Kidney glomerular epithelial cell (primary cell): ENCODE measurements at regions not wholly inside any gene's neighbourhood (a gene's known extent, or its start where the extent isn't known, plus 50 kb on each side); places are given as distances from the start of the nearest gene placed in this dataset.
A peak's percentile ranks its signal among the peaks of the same experiment; 100 is the strongest.

ENCODE experiments used
- DNase-seq: peaks from one replicate; lab custom pipeline; 2025; lab: John Stamatoyannopoulos, UW

DNA sequence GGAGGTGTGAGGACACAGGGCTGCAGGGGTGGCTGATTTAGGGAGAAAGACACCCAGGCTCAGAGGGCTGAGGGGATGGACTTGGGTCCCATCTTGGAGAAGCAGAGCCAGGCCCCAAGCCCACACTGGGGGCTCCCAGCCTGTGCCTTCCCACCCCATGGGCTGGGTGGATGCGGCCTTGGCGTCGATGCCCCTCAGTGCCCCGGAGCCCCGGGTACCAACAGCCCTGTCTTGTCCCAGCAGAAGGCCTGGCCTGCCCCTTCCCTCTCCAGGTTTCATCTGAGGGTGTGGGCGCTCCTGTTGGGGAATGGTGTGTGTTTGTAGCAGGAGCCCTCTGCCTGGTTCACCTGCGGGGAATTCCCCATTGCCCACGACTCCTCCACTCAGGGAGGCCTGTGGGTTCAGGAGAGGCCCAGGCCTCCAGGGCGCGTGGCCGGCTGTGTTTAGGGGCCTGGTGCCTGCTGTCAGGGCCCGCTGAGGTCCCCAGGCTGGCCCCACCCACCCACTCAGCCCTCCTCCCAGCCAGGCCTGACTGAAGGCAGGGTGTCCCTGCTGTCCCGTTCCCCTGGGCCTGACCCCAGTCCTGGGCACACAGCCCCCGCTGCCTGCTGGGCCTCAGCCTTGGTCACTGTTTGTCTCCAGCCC lies 51.1 kb upstream of the BEGAIN start:
- DNase-seq, result no peak

DNA sequence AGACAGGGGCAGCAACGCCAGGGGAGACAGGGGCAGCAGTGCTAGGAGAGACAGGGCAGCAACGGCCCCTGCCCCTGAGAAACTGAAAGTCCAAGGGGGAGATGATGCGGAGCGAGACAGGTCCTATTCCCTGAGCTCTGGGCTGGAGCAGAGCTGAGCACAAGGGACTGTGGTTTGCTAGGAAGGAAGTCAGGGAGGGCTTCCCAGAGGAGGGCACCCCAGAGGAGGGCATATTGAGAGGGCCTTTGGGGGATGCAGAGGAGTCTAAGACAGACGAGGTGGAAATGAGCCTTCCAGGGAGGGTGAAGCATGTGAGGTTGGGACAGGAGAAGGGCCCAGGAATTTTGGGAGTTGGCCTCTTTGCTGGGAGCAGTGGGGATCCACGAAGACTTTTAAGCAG lies 52.1 kb upstream of the BEGAIN start:
- no peak for DNase-seq

DNA sequence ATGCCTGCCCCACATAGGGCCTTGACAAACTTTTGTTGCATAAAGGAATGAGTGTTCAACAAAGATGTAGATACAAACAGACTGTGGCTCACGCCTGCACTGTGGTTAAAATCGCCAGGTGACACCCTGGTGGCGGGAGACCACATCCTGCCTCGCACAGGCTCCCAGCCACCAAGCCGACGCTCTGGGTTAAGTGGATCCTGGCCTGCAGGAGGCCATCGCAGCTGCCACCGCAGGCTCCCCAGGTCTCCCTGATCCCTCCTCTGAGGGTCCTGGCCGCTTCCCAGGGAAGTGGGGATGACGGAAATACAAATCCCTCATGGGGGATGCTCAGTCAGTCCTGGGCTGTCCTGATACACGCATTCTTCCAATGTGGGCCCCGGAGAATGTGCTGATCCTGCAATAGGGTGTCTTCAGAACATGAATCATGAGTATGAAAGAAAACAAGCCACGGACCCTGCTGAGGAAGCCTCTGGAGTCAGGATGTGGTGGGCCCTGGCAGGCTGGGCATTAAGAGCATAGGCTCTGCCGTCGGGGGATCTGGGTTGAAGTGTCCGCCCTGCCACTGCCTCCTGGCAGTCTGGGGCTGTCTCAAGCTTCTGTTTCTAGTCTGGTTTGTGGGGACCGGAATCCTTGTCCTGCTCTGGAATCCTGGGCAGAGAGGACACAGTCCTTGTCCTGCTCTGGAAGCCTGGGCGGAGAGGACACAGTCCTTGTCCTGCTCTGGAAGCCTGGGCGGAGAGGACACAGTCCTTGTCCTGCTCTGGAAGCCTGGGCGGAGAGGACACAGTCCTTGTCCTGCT lies 53.5 kb upstream of the BEGAIN start:
- DNase-seq, result no peak

DNA sequence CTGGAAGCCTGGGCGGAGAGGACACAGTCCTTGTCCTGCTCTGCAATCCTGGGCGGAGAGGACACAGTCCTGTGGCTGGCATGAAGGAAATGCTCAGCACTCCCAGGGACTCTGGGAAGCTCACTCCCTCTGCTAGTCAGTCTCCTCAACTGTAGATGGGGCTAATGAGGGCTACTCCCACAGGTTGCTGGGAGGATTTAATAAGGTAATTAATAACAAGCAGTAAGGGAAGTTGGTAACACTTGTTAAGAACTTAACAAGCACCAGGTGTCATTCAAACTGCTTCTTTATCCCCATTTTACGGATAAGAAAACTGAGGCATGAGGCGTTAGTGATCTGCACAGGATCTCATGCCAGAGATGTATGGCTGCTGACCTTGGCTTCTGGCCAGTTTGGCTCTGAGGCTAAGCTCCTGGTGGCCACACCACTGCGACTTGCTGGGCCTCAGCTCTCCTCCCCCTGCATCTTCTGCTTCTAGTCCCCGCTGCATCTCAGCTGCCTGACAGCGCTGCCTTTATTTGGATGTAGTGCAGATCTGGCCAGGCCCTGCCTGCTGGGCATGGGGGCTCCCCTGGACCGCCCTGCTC lies 54.1 kb upstream of the BEGAIN start:
- DNase-seq, result no peak

DNA sequence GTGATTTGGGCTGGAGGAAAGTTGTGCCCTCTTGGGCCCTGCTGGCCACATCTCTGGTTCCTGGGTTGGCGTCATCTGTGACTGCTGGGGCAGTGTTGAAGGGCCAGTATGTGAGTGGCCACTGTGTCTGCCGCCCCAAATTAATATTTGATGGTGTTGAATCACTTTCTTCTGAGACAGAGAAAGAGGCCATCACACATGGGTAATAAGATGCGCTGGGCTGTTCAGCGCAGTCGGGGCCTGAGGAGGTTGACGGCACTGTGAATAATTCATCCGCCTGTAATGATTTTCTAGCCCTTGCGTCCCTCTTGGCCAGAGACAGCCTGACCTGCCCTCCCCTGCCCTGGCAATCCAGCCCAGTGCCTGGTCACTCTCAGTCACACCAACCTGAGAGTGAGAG lies 56.2 kb upstream of the BEGAIN start:
- no peak for DNase-seq

DNA sequence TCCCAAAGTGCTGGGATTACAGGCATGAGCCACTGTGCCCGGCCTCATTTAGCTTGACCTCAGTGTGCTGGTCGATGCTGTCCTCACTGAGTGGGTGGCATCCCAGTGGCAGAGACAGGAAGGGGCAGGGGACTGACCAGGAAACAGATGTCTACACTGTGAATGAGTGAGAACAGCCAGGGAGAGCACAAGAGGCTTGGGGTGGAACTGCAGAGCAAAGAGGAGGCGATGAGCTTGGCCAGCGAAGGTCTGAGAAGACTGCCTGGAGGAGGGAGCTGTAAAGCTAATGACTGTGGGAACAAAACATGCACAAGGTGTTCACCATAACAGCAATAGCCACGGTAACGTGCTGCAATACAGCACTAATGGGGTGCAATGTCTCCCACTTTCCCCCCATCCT lies 57.2 kb upstream of the BEGAIN start:
- DNase-seq, result no peak

DNA sequence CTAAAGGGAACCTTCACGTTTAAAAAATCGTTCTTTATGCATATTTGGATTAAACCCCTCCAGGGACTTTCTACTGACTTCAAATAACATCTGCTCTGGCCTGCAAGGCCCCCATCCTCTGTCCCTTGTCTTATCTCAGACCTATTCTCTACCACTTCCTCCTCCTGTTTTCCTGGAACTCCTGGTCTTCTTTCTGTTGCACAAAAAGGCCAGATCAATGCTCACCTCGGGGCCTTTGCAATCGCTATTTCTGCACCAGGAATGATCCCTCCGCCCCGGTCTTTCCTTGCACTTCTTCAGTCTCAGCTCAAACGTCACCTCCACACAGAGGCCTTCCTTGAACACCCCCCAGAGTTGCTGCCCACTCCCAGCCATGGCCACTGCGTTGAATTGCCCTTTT lies 57.6 kb upstream of the BEGAIN start:
- no peak for DNase-seq

DNA sequence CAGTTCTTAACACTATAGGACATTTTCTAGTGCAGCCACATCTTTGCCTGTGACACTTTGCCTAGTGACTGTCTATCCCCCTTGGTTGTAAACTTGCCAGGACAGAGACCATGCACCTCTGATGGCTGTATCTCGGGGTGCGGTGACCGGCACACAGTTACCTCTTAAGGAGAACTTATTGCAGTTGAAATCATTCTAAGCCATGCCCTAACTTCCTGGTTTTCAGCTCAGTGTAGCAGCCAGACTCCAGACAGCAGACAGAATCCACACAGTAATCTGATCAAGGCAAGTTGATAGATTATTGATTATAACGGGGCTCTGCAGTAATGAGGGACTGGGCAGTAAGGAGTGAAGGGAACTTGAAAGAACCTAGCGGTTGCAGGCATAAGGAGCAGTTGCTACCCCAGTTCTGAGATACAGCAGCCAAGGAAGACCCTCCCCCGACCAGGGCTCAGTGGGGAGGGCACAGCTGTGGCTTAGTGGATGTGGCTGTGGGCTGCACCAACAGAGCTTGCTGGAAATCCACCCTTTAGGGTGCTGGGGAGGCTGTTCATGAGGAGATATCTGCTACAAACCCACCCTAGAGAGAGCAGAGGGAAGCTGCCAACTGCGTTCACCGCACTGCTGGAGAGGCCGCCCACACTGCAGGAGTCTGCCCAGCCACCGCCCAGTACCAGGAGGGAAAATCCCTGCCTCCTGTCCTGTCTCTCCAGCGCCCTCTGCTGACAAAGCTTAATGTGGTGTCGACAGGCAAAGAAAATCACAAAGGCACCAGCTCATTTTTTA lies 58.2 kb upstream of the BEGAIN start:
- peak; percentile 65 for DNase-seq

DNA sequence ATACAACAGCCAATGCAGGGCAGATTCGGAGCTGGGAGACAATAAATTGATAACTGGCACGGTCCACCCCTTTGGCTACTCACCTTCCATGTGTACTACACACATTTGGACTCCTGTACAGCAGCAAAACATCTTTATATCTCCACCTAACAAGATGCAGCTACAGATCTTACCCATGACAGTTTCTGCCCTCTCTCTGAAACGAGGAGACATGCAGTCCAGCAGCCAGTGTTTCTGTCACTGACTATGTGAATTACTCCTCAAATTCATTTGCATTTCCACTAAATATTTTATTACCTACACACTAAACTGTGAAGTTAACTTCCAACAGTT lies 58.7 kb upstream of the BEGAIN start:
- DNase-seq, result no peak

DNA sequence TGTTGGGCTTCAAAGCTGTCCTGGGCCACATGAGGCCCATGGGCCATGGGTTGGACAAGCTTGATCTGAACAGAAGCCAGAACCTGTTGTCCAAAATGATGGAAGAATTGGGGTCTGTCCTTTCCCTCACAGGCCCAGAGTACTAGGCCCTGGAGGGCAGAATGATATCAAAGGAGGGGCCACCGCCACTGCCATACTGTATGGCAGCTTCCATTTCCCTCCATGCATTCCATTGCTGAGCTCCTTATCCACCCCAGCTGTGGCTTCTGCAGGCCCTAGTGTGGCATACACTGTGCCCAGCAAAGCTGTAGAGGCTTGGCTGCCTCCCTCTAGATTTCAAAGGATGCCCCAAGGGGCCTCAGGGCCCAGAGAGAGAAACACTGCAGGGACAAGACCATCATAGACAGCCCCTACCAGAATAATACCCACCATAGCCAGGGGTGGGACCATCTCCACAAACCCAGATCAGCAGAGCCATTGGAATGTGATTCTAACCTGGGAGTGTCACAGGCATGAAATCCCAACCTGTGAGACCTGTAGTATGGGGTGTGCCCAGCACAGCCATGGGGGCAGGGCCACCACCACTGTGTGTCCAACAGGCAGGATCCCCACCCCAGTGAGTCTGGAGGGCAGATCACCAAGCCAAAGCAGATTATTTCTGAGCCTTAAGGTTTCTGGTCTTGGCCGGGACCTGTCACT lies 61.4 kb upstream of the BEGAIN start:
- no peak for DNase-seq

DNA sequence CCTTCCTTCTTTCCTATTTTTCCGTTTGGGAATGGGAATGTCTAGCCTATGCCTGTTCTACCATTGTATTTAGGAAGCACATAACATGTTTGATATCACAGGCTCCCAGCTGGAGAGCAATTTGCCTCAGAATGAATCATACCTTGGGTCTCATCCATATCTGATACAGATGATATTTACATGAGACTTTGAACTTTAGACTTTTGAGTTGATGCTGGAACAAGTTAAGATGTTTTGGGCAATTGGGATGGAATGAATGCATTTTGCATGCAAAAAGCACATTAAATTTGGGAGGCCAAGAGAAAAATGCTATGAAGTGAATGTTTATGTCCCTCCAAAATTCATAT lies 61.9 kb upstream of the BEGAIN start:
- DNase-seq, result no peak

DNA sequence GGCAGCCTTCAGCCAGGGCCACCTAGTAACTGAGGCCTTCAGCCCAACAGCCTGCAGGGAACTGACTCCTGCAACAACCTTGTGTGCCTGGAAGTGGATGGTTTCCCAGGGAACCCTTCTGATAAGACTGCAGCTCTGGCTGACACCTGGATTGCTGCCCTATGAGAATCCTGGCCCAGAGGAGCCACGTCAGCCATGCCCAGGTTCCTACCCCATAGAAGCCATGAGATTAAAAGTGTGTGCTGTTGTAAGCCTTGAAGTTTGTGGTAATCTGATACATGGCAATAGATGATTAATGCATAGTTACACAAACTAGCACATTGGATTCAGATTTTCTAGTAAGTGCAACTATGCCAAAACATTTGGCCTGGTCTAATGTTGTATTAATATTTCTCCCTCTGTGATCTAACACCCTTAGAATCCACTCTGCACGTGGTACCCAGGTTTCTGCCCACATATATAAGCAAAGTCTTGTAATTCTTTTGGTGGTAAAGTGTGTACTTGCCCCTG lies 64.8 kb upstream of the BEGAIN start:
- no peak for DNase-seq

DNA sequence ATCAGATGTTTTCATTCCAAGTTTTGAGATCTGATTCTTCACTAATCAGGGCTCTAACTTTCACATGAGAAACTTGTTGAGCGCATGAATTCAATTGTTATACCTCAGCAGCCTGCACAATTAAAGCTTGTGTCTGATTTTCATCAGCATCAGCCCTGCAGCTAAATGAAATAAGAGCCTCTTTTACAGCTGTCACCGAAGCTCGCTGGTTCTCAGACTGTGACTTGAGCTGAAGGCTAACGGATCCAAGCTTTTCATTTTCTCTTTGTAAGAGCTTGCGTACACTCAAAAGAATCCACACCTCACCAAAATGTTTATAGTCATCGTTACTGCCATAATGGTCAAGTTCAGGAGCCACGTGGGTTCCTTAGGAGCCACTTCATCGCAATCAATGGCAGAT lies 65.5 kb upstream of the BEGAIN start:
- no peak for DNase-seq

DNA sequence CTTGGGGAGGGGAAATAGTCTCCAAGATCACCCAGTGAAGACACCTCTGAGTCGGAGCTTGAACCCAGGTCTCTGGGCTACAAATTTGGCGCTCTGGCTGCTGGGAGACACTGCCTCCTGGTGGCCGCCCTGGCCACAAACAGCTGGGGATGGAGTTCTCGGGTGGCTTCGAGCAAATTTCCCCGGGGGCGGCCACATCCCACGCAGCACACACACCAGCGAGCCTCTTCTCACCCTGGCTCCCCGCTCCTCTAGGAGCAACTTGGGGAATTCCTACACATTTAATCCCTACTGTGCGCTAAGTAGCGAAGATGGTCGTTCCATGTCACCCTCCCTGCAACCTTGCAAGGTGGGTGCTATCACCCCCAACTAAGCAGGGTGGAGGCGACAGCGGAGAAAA lies 66.2 kb upstream of the BEGAIN start:
- DNase-seq, result no peak

DNA sequence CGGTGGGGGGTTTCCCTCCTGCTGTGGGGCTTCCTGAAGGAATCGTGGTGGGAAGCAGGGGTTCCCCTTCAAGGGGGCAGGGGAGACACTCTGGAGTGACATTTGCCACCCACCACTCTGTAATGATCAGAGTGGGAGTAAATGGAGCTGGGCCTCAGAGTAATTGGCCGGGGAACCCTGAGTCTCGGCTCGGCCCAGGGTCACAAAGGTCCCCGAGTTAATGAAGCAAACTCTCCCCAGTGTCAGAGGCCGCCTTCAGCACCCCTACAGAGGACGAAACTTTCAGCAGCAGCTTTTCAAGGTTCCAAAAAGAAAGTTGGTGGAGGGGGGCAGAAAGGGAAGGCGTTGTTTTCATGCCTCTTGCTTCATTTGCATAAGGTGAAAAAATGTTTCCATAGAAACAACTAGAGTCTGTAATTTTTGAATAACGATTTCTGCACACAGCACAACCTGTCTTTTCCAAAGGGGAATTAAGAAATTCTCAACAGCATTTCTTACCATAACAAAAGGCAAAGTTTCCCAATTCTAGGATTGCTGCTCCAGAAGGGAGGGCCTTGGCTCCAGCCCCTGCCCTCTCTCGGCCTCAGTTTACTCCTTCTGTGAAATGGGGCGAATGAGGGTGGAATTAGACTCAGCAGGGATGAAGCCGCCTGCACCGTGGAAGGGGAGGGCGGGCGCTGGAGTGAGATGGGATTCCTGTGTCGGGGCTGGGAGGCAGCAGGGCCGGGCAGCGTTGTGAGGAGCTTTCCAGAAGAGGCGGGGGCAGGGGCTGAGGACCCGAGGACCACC lies 67.0 kb upstream of the BEGAIN start:
- no peak for DNase-seq

DNA sequence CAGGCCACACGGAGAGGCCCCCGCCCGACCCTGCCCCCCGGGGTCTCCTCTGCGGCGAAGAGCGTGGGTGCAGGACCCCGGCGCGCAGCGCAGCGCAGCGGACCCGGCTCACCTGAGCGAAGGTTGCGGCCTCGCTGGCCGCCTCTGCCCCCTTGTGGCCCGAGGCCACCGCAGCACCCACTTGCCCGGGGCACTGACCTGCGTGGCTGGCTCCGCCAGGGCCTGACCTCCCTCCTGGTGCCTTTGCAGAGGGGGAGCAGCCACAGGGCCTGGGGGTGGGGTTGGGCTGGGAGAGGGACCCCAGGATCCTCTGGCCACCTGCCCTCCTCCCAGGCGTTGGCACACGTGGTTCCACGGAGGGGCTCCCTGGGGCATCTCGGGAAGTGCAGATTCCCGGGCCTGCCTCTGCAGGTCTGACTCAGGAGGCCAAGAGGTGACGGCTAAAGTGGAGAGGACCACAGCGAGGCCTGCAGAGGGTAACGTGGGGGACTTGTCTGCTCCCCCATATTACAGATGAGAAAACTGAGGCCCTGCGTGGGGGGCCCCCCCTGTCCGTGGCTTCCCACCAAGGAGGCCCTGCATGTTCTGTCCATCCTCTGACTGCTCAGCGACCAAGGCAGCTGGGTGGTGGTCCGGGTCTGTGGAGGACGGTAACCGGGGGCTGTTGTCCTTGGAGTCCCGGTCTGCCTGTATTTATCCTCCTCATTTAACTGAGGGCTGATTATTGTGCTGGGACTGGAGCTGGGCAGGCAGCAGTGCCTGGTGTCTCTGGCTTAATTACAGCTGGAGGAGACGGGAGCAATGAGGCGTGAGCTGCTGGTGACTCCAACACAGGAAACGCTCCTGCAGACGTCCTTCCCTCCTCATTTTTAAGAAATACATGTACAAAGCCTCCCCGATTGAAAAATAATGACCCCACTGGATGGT lies 67.9 kb upstream of the BEGAIN start:
- DNase-seq, result peak; percentile 47

DNA sequence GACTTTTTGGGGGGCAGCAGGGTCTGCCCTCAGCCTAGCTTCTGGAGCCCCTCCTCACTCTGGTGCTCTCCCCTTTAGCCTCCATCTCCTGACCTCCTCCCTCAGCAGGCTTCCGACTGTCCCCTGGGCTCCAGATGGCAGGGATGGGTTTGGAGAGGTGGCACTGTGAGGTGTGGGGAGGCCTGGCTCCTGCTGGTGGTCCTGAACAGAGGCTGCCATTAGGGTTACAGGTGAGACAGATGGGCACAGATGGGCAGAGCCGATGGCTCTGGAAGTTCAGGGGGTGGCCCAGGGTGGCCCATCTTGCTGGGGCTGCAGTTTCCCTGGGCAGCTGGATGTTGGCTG lies 68.5 kb upstream of the BEGAIN start:
- no peak for DNase-seq

DNA sequence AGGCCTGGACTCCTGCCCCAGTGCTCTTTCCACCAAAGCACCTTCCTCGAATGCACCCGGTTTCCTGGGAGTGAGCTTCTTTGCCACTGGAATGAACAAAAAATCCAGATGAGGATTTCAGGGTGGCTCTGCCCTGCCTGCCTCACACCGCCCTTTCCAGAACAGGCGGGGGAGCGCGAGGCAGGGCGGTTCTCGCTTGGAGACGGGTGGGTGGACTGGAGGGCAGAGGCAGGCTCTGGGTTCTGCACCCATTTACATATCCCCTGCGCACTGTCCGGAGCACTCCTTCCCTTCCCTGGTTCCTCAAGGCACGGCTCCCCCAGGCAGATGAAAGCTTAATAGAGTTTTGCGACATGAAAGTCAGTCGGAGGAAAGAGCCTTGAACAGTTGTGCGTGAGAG lies 69.7 kb upstream of the DLK1 start:
- no peak for DNase-seq

DNA sequence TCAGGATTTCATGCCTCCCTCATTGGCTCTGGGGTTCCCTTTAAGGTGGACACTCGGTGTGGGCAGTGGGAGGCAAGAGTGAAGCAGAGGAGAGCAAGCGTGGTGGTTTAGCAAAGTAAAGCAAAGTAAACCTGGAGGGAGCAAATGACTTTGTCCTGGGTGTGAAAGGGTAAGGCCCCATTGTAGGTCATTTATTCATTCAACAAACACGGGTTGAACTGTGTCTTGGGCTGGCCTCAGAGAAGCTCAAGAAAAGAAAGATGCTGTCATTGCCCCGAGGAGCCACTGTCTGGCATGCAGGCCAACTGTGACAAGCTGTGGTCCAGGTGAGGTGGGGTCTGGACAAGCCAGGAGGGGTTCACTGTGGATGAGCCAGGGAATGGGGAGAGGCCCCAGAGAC lies 68.9 kb upstream of the DLK1 start:
- DNase-seq, result no peak

DNA sequence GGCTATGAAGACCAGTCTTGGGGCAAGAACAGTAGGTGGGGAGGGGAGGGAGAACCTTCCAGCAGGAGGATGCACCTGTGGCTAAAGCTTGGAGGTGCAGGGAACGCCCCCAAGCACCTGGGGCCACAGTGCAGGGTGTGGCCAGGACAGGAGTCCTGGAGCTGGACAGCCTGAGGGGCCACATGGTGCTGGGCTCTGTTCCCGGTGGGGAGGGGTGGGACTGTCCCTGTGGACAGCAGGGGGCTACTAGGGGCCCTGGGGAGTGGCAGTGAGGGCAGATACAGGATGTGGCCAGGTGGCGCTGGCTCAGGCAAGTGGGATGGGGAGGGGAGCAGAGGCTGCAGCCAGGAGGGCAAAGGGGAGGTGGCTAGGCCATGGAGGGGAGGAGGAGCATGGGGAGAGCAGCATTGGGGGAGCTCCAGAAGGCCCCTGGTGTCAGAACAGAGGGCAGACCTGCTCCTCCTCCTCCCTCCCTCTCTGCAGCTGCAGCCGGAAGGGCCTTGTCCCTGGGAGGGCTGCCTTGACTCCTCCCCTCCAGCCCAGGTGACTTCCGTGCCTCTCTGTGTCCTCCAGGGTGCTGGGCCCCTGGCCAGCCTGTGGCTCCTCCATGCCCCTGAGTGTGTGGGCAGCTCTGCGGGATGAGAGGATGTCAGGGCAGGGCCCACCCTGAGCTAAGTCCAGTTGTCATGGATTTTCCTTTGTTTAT lies 68.4 kb upstream of the DLK1 start:
- no peak for DNase-seq
